ENCODE measurements at regions not wholly inside any gene's neighbourhood (a gene's known extent, or its start where the extent isn't known, plus 50 kb on each side); places are given as distances from the start of the nearest gene placed in this dataset.

DNA sequence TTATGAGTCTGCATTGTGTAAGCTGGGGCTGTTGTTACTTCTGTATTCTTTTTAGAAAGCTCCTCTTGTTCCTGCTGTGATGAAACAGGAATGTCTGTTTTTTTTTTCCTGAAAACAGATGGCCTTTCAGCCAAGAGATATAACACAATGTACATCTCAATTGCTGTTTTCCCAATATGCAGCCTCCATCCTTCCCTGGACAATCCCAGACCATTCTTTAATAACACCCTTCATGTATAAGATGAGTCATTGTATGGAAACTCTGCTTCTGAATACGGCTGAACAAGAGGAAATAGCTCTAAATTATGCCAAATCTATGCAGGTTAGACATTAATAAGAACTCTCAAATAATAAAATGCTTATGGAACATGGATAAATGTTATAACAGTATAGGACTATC is 60.2 kb upstream of the LRRC4C start:
- TF ChIP-seq, protein P1, sequence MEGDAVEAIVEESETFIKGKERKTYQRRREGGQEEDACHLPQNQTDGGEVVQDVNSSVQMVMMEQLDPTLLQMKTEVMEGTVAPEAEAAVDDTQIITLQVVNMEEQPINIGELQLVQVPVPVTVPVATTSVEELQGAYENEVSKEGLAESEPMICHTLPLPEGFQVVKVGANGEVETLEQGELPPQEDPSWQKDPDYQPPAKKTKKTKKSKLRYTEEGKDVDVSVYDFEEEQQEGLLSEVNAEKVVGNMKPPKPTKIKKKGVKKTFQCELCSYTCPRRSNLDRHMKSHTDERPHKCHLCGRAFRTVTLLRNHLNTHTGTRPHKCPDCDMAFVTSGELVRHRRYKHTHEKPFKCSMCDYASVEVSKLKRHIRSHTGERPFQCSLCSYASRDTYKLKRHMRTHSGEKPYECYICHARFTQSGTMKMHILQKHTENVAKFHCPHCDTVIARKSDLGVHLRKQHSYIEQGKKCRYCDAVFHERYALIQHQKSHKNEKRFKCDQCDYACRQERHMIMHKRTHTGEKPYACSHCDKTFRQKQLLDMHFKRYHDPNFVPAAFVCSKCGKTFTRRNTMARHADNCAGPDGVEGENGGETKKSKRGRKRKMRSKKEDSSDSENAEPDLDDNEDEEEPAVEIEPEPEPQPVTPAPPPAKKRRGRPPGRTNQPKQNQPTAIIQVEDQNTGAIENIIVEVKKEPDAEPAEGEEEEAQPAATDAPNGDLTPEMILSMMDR (IDR thresholded peaks at IDR 0.05): no peak
- TF ChIP-seq POLR2A (IDR thresholded peaks at IDR 0.05): no peak

Measured in Peyer's patch (tissue), 4 donors.